Mesendoderm (in vitro differentiated cells): ENCODE measurements at regions not wholly inside any gene's neighbourhood (a gene's known extent, or its start where the extent isn't known, plus 50 kb on each side); places are given as distances from the start of the nearest gene placed in this dataset.

ENCODE experiments used
- DNase-seq: peaks from one replicate; pipeline ENCODE4 v3.0.0; 2013
- H2AK5ac ChIP-seq: 2 replicates; pipeline ENCODE4 v1.6.1; 2013; ENCODE audit warnings: low read length, inconsistent platforms
- H2BK120ac ChIP-seq: 2 replicates; pipeline ENCODE4 v1.6.1; 2013; ENCODE audit warnings: low read depth, mild to moderate bottlenecking, low read length, moderate library complexity, mixed read lengths
- H2BK15ac ChIP-seq: replicated peaks from 2 replicates; pipeline ENCODE4 v1.6.1; 2013; ENCODE audit warnings: low read depth, mild to moderate bottlenecking, moderate library complexity
- H2BK5ac ChIP-seq: 2 replicates; pipeline ENCODE4 v1.6.1; 2013; ENCODE audit warnings: low read length, inconsistent platforms
- H3K18ac ChIP-seq: 2 replicates; pipeline ENCODE4 v1.6.1; 2013; ENCODE audit warnings: mild to moderate bottlenecking, low read length, mixed read lengths
- H3K23ac ChIP-seq: one replicate; pipeline ENCODE4 v1.6.1; 2013; ENCODE audit warnings: low read length
- H3K27ac ChIP-seq: 2 replicates; pipeline ENCODE4 v1.5.1; 2013; ENCODE audit warnings: low read depth, mild to moderate bottlenecking, inconsistent platforms, low read length, moderate library complexity
- H3K27me3 ChIP-seq: 2 replicates; pipeline ENCODE4 v1.6.1; 2013; ENCODE audit warnings: low read length, control low read depth, mild to moderate bottlenecking, inconsistent platforms; ENCODE audit not compliant: insufficient read depth, poor library complexity
- H3K36me3 ChIP-seq: 2 replicates; pipeline ENCODE4 v1.6.1; 2013; ENCODE audit warnings: low read length, inconsistent platforms; ENCODE audit not compliant: control insufficient read depth, insufficient read depth
- H3K4ac ChIP-seq: one replicate; pipeline ENCODE4 v1.6.1; 2013; ENCODE audit warnings: low read depth, mild to moderate bottlenecking, low read length, moderate library complexity
- H3K4me1 ChIP-seq: 2 replicates; pipeline ENCODE4 v1.6.1; 2013; ENCODE audit warnings: low read depth, low read length, inconsistent platforms; ENCODE audit not compliant: control insufficient read depth
- H3K4me2 ChIP-seq: 2 replicates; pipeline ENCODE4 v1.6.1; 2013; ENCODE audit warnings: low read length
- H3K4me3 ChIP-seq: 2 replicates; pipeline ENCODE4 v1.5.1; 2013; ENCODE audit warnings: mild to moderate bottlenecking, low read length
- H3K56ac ChIP-seq: one replicate; pipeline ENCODE4 v1.6.1; 2013; ENCODE audit warnings: low read length
- H3K79me1 ChIP-seq: 2 replicates; pipeline ENCODE4 v1.6.1; 2013; ENCODE audit warnings: low read length, inconsistent platforms
- H3K79me2 ChIP-seq: 2 replicates; pipeline ENCODE4 v1.6.1; 2013; ENCODE audit warnings: mild to moderate bottlenecking, low read length; ENCODE audit not compliant: control insufficient read depth, insufficient read depth
- H3K9ac ChIP-seq: 2 replicates; pipeline ENCODE4 v1.6.1; 2013; ENCODE audit warnings: low read length, inconsistent platforms
- H4K5ac ChIP-seq: one replicate; pipeline ENCODE4 v1.6.1; 2013; ENCODE audit warnings: low read length
- H4K8ac ChIP-seq: one replicate; pipeline ENCODE4 v1.6.1; 2013; ENCODE audit warnings: low read depth, mild to moderate bottlenecking, control low read depth, low read length, moderate library complexity
- WGBS: extraction: QIAGEN DNeasy Blood & Tissue Kit; methylation state at CpG from one replicate; pipeline ENCODE4 v1.1.7; 2013; ENCODE audit warnings: low lambda C conversion rate, missing lambda C conversion rate; ENCODE audit not compliant: insufficient coverage; ENCODE audit errors: extremely low coverage; 5-methylcytosine and 5-hydroxymethylcytosine counted together

GRCh38 chr13:34634448-34634847, 307.6 kb upstream of the NBEA start:
- no CpG with 5 or more reads among the region's 2 CpGs for WGBS
- no peak overlapping the region for H3K27ac ChIP-seq
- H3K18ac ChIP-seq: no peak overlapping the region

GRCh38 chr13:34637138-34637537, 304.9 kb upstream of the NBEA start:
- no peak overlapping the region for H3K23ac ChIP-seq
- no peak overlapping the region for H3K18ac ChIP-seq
- no peak overlapping the region for H2BK5ac ChIP-seq
- no peak overlapping the region for H2BK120ac ChIP-seq
- no peak for DNase-seq
- H3K27ac ChIP-seq: no peak overlapping the region
- WGBS: no CpG with 5 or more reads among the region's 1 CpG
- no peak overlapping the region for H2BK15ac ChIP-seq
- H3K56ac ChIP-seq: no peak overlapping the region
- H3K79me2 ChIP-seq: no peaks in the 10 kb centered on the region
- H3K4me2 ChIP-seq: no peak overlapping the region
- no peaks in the 10 kb centered on the region for H3K27me3 ChIP-seq
- no peaks in the 10 kb centered on the region for H3K79me1 ChIP-seq
- no peak overlapping the region for H4K8ac ChIP-seq
- H4K5ac ChIP-seq: no peak overlapping the region
- no peak overlapping the region for H3K4ac ChIP-seq
- no peak overlapping the region for H2AK5ac ChIP-seq
- no peak overlapping the region for H3K4me3 ChIP-seq
- H3K9ac ChIP-seq: no peak overlapping the region
- peaks cover 5% of the 10 kb centered on the region for H3K4me1 ChIP-seq
- no peaks in the 10 kb centered on the region for H3K36me3 ChIP-seq

More at GRCh38 chr13:34634448-34634847, 307.6 kb upstream of the NBEA start:
- Histone ChIP-seq H3K4me1 (no peaks in the 10 kb centered on the region), H3K4me2 (no peak overlapping the region), H4K5ac (no peak overlapping the region), H3K27me3 (no peaks in the 10 kb centered on the region), H3K79me2 (no peaks in the 10 kb centered on the region), H3K4ac (no peak overlapping the region), H3K4me3 (no peak overlapping the region), H2BK15ac (no peak overlapping the region), H3K23ac (no peak overlapping the region), H3K9ac (no peak overlapping the region), H4K8ac (no peak overlapping the region), H2BK120ac (no peak overlapping the region), H3K79me1 (no peaks in the 10 kb centered on the region), H2AK5ac (no peak overlapping the region), H3K56ac (no peak overlapping the region), H3K36me3 (no peaks in the 10 kb centered on the region), H2BK5ac (no peak overlapping the region)
- no peak for DNase-seq

GRCh38 chr13:34637636-34638035, 304.4 kb upstream of the NBEA start:
- H4K8ac ChIP-seq: no peak overlapping the region
- no peak overlapping the region for H3K56ac ChIP-seq
- no peak overlapping the region for H3K4ac ChIP-seq
- H3K27me3 ChIP-seq: no peaks in the 10 kb centered on the region
- 100% methylated on average over 1 of the region's 2 CpGs for WGBS
- no peak overlapping the region for H2BK15ac ChIP-seq
- no peak overlapping the region for H2BK5ac ChIP-seq
- H2AK5ac ChIP-seq: no peak overlapping the region
- H3K36me3 ChIP-seq: no peaks in the 10 kb centered on the region
- H3K9ac ChIP-seq: no peak overlapping the region
- no peak overlapping the region for H2BK120ac ChIP-seq
- H3K23ac ChIP-seq: no peak overlapping the region
- no peak for DNase-seq
- no peak overlapping the region for H3K4me3 ChIP-seq
- no peak overlapping the region for H3K4me2 ChIP-seq
- no peaks in the 10 kb centered on the region for H3K79me2 ChIP-seq
- no peak overlapping the region for H4K5ac ChIP-seq
- no peak overlapping the region for H3K27ac ChIP-seq
- peaks cover 5% of the 10 kb centered on the region for H3K4me1 ChIP-seq
- H3K18ac ChIP-seq: no peak overlapping the region
- H3K79me1 ChIP-seq: no peaks in the 10 kb centered on the region

GRCh38 chr13:34638897-34639296, 303.2 kb upstream of the NBEA start:
- no peak overlapping the region for H3K4ac ChIP-seq
- H4K5ac ChIP-seq: no peak overlapping the region
- H3K79me1 ChIP-seq: no peaks in the 10 kb centered on the region
- no peak overlapping the region for H2BK120ac ChIP-seq
- H3K4me2 ChIP-seq: no peak overlapping the region
- H2BK5ac ChIP-seq: no peak overlapping the region
- H3K4me1 ChIP-seq: peaks cover 5% of the 10 kb centered on the region
- H2AK5ac ChIP-seq: no peak overlapping the region
- H3K4me3 ChIP-seq: no peak overlapping the region
- no peak overlapping the region for H3K27ac ChIP-seq
- no peak overlapping the region for H3K18ac ChIP-seq
- no peak overlapping the region for H4K8ac ChIP-seq
- DNase-seq: no peak
- no peaks in the 10 kb centered on the region for H3K36me3 ChIP-seq
- no peak overlapping the region for H3K23ac ChIP-seq
- H2BK15ac ChIP-seq: no peak overlapping the region
- H3K56ac ChIP-seq: no peak overlapping the region
- no peaks in the 10 kb centered on the region for H3K79me2 ChIP-seq
- no CpG with 5 or more reads among the region's 2 CpGs for WGBS
- no peaks in the 10 kb centered on the region for H3K27me3 ChIP-seq
- no peak overlapping the region for H3K9ac ChIP-seq

GRCh38 chr13:34640179-34640992, 301.7 kb upstream of the NBEA start:
- no peak overlapping the region for H3K27ac ChIP-seq
- no peak overlapping the region for H3K4me2 ChIP-seq
- no peaks in the 10 kb centered on the region for H3K36me3 ChIP-seq
- H3K9ac ChIP-seq: no peak overlapping the region
- no peak overlapping the region for H3K23ac ChIP-seq
- no peaks in the 10 kb centered on the region for H3K27me3 ChIP-seq
- no peak overlapping the region for H3K4ac ChIP-seq
- H2AK5ac ChIP-seq: no peak overlapping the region
- H2BK15ac ChIP-seq: no peak overlapping the region
- H3K4me1 ChIP-seq: peaks cover 5% of the 10 kb centered on the region
- H4K8ac ChIP-seq: no peak overlapping the region
- H3K56ac ChIP-seq: no peak overlapping the region
- no peaks in the 10 kb centered on the region for H3K79me2 ChIP-seq
- H4K5ac ChIP-seq: no peak overlapping the region
- no CpG with 5 or more reads among the region's 9 CpGs for WGBS
- H3K18ac ChIP-seq: peak overlapping the region; percentile 51
- H2BK5ac ChIP-seq: no peak overlapping the region
- H3K4me3 ChIP-seq: no peak overlapping the region
- peak; percentile 44 for DNase-seq
- no peak overlapping the region for H2BK120ac ChIP-seq
- no peaks in the 10 kb centered on the region for H3K79me1 ChIP-seq

GRCh38 chr13:34640993-34641330, 301.1 kb upstream of the NBEA start:
- H3K27ac ChIP-seq: no peak overlapping the region
- H3K9ac ChIP-seq: no peak overlapping the region
- no peak overlapping the region for H4K5ac ChIP-seq
- no peak overlapping the region for H3K4ac ChIP-seq
- H2BK5ac ChIP-seq: no peak overlapping the region
- H3K4me1 ChIP-seq: peaks cover 5% of the 10 kb centered on the region
- no peak overlapping the region for H3K18ac ChIP-seq
- no peaks in the 10 kb centered on the region for H3K79me2 ChIP-seq
- no peak overlapping the region for H2BK120ac ChIP-seq
- no peak overlapping the region for H2AK5ac ChIP-seq
- H3K56ac ChIP-seq: no peak overlapping the region
- no peaks in the 10 kb centered on the region for H3K36me3 ChIP-seq
- H3K4me3 ChIP-seq: no peak overlapping the region
- H3K79me1 ChIP-seq: no peaks in the 10 kb centered on the region
- no CpG with 5 or more reads among the region's 4 CpGs for WGBS
- no peak for DNase-seq
- no peak overlapping the region for H3K23ac ChIP-seq
- H3K4me2 ChIP-seq: no peak overlapping the region
- no peak overlapping the region for H4K8ac ChIP-seq
- H2BK15ac ChIP-seq: no peak overlapping the region
- no peaks in the 10 kb centered on the region for H3K27me3 ChIP-seq
